ENCODE measurements at regions not wholly inside any gene's neighbourhood (a gene's known extent, or its start where the extent isn't known, plus 50 kb on each side); places are given as distances from the start of the nearest gene placed in this dataset.

- no peak for DNase-seq (ENCODE audit: low read depth)
Measured at GRCh38 chr2:164090533-164090932, 354.7 kb upstream of the FIGN start.

GRCh38 chr2:164084066-164084465 lies 348.3 kb upstream of the FIGN start:
- DNase-seq (ENCODE audit: low read depth), result no peak

DNA sequence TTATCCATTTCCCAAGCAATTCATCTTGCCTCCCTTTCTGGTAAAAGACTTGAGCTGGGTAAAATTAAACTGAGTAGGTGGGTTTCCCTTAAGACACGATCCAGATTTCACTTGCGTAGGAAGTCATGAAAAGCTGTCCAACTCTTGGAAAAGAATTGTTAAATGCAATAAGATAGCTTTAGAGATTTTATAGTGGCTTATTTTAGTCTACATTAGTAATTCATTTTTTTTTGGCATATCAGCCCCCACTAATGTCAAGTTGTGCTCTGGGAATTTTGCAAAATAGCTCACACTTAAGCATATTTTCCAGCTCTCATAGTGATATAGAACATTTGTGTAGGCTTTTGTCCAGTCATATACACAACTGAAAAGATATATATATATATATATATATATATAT lies 344.7 kb upstream of the FIGN start:
- DNase-seq (ENCODE audit: low read depth), result no peak

- DNase-seq (ENCODE audit: low read depth), result no peak
Measured at GRCh38 chr2:164079258-164079657, 343.4 kb upstream of the FIGN start.

GRCh38 chr2:164078421-164078820 lies 342.6 kb upstream of the FIGN start:
- DNase-seq (ENCODE audit: low read depth), result no peak

DNA sequence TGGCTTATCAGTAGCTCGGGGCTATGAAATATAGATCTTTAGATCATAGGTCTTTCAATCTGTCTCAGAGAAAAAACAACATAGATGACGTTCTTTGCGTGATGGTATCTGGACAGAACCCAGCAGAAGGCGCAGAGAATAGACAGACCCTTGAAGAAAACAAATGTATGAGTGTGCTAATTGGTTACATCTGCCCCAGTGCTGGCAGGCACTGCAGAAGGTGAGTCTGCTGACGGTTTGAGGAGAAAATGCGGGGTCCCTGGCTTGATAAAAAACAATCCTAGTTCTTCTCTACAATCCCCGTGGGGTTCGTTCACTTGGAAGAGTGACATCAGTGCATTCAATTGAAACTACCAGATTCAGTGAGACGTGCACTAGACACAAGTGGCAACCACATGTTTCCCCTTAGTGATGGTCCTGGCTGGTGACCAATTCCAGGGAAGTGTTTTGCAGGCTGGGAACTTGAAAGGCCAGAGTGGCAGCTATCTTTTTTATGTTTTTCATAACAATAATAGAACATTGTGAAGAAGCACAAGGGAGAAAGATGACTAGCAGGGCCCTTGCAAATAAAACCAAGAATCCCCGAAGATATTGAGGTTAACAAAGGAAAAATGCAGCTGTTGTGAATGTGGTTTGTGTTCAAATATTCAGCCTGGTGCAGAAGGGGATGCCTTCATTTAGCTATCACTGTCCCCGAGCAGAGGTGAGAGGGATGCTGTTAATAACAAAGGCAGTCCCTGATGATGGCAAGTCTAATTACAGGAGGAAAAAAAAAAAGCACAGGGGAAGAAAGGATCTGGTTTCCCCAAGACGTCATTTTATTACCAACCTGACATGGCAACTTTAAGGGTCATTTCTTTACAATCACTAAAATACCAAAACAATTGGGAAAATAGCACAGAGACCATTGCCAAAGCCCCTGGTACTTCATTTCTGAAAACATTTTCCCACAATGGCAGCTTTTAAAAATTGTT lies 337.6 kb upstream of the FIGN start:
- no peak for DNase-seq (ENCODE audit: low read depth)

DNA sequence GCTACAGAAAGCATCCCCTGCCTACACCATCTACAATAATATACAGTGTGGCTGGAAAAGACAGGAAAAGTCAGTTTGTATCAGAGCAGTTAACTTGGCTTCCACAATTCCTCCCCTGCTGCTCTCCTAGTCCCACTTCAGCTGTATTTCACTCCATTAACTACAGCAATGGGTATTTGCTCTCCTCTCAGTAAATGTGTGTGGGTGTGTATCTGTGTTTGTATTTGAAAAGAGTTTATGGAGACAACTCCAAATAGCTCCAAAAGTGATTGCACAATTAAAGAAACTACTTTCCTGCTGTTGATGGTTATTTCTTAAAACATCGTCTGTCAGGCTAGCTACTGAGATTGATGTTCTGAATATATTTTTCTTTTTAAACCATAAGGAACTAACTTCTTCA lies 333.7 kb upstream of the FIGN start:
- DNase-seq (ENCODE audit: low read depth), result no peak

GRCh38 chr2:164068063-164068462 lies 332.3 kb upstream of the FIGN start:
- DNase-seq (ENCODE audit: low read depth), result no peak

DNA sequence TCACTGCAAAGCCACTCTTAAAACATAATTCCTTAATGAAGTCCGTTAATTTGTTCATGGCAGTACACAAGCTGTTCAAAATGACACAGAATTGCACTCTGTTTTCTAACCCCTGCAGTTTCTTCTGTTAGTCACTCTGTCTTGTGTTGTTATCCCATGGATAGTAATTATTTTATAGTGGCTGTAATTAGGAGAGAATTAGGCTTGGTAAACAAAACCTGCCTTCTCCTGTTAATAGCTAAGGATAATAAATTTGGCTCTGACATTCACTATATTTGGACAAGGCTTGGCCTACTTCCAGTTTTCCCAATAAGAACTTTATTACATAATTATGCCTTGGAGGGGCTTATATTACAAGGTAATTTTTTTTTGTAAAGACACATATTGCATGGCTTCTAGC lies 330.3 kb upstream of the FIGN start:
- no peak for DNase-seq (ENCODE audit: low read depth)

DNA sequence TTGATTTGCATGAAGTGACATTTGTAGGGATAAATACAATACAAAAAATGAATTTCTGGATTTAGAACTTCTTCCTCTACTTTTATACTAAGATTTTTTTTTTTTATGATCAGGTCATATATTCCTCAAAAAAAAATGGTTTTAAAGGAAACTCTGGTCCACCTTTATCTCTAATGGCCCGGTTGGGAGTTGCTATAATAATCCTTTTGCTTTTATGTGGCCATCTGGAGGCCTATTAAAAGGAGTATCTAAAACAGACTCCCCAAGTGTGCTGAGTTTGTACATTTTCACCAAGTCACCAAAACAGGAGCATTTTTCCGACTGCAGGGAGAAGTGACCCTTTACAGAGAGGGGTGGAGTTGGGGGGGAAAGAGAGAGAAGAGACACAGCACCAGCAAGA lies 329.2 kb upstream of the FIGN start:
- no peak for DNase-seq (ENCODE audit: low read depth)

GRCh38 chr2:164061129-164061746 lies 325.4 kb upstream of the FIGN start:
- peak; percentile 13 for DNase-seq (ENCODE audit: low read depth)

DNA sequence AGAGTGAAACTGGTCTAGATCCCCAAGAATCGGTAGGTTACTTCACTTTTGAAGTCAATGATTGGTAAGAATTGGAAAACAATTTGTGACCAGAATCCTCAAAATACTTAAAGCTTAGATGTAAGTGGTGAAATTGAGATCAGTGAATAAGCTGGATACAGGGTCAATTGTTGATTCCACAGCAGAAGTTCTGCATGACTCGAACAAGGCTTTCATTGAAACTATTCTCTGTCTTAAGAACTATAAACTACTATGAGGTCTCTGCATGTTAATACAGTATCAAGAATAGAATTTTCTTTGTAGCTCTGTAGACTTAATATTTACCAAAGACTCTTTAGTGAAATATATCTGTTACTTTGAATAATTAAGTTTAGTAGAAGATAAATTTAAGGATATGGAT lies 324.2 kb upstream of the FIGN start:
- DNase-seq (ENCODE audit: low read depth), result no peak

GRCh38 chr2:164055623-164056022 lies 319.8 kb upstream of the FIGN start:
- no peak for DNase-seq (ENCODE audit: low read depth)

GRCh38 chr2:164054651-164055050 lies 318.8 kb upstream of the FIGN start:
- DNase-seq (ENCODE audit: low read depth), result no peak

DNA sequence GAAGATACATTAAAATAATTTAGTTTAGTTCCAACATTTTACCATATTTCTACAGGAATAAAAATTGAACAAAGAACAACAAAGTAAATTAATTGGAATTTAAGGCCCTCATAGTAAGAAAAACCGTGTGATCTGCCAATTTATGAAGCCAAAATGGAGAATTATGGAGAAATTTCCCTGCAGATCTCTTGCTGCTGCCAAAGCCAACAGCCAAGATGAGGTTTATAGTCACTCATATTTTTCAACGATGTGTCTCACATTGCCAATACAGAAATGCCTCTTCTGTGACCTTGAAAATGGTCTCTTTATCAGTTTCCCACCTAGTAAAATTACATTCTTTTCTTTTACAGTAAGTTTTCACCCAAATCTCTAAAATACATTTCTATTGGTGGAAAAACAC lies 317.2 kb upstream of the FIGN start:
- no peak for DNase-seq (ENCODE audit: low read depth)

- DNase-seq (ENCODE audit: low read depth), result no peak
Measured at GRCh38 chr2:164052006-164052405, 316.2 kb upstream of the FIGN start.

GRCh38 chr2:164048729-164049128 lies 312.9 kb upstream of the FIGN start:
- DNase-seq (ENCODE audit: low read depth), result no peak

GRCh38 chr2:164046040-164046439 lies 310.2 kb upstream of the FIGN start:
- no peak for DNase-seq (ENCODE audit: low read depth)

DNA sequence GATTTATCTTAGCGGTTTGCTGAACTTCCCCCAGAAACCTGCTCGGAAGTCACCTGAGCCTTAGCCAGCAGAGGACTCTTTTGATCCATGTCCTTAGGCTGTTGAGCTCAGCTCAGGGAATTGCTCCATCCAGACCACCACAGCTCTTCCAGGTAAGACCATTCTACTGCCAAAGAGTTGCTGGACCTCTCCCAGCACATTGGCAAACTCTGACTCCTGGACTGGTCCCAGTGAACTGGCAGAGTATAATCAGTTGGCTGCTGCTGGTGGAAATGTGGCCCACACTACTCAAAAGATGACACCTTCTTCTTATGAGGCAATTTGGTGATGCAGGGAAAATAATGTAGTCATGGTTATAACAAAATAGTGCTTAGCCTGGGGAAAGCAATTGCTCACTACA lies 308.8 kb upstream of the FIGN start:
- no peak for DNase-seq (ENCODE audit: low read depth)

- no peak for DNase-seq (ENCODE audit: low read depth)
Measured at GRCh38 chr2:164039270-164039669, 303.5 kb upstream of the FIGN start.

DNA sequence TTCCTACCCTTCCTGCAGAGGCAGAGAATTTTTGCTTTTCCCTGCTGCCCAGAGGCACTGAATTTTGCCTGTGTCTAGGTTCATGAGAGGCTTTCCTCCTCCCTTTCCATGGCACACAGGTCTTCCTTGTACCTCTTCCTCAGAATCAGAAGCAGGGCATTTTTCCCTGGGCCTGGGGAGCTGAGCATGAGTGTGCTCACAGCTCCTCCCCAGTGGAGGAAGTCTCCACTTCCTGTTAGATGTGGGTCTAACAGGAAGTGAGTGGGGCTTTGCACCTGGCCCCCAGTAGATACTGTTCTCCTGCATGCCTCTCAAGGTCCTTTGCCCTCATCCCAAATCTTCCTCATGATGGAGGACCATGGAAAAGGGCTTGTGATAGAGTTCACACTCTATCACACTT lies 297.2 kb upstream of the FIGN start:
- DNase-seq (ENCODE audit: low read depth), result no peak

GRCh38 chr2:164030623-164031022 lies 294.8 kb upstream of the FIGN start:
- DNase-seq (ENCODE audit: low read depth), result no peak

DNA sequence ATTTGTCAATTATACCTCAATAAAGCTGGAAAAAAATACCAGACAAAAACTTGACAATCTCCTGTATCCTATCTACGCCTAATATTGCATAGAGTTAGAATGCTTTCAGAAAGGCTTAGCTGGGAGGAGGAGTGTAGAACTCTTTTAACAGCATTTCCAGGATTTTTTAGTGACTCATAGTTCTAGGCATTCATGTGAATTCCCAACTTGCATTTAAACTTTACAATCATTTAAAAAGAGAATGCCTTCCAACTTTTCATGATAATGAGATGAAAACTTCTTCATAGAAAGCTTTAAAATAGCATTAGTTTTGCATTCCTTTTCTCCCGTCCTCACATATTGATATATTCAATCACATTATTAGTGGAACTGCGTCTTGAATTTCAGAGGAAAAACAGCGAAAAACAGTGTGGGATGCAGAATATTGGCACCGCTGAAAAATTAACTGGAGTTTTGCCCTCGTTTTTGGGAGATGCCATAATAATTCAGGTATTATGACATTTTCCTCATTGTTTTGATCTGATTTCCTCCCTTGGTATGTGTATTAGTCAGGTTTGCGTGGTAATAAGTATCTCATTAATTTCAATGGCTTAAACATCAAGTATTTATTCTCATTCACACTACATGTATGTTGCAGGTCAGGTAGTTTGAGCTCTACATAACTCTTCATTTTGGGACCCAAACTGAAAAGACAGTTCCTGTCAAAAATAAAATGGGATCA lies 293.2 kb upstream of the FIGN start:
- no peak for DNase-seq (ENCODE audit: low read depth)
